H1 (cell line): ENCODE measurements at regions not wholly inside any gene's neighbourhood (a gene's known extent, or its start where the extent isn't known, plus 50 kb on each side); places are given as distances from the start of the nearest gene placed in this dataset.

Experiments
- CBX5 ChIP-seq: fragments of 300-800, 300-1000 bp; sonication (generic); IDR thresholded peaks from 2 replicates; pipeline ENCODE4 v1.7.1; 2016; ENCODE audit warnings: antibody characterized with exemption, low read length, low read depth
- CTCF ChIP-seq, 3 experiments: IDR thresholded peaks; 1 replicate in 2 of 3; 2 replicates in 1 of 3; pipeline versions ENCODE4 v1.5.1 to v1.6.1; 2011; ENCODE audit warnings: low read length in 3 of 3, mild to moderate bottlenecking in 3 of 3, inconsistent platforms in 2 of 3, low read depth in 1 of 3, moderate library complexity in 1 of 3; ENCODE audit not compliant: insufficient read depth in 1 of 3; ENCODE audit errors: control extremely low read depth in 1 of 3
- EZH2 ChIP-seq: fragments of 200-600 bp; sonication (generic); IDR thresholded peaks from 2 replicates; pipeline ENCODE4 v1.7.1; 2012; ENCODE audit warnings: low read depth, mild to moderate bottlenecking, moderate library complexity, low read length, inconsistent platforms; ENCODE audit not compliant: severe bottlenecking
- POLR2A ChIP-seq, 2 experiments: IDR thresholded peaks; 1 replicate in 1 of 2; 2 replicates in 1 of 2; pipeline ENCODE4 v1.6.1; 2011; ENCODE audit warnings: low read depth in 2 of 2, low read length in 2 of 2, mild to moderate bottlenecking in 2 of 2; ENCODE audit errors: control extremely low read depth in 1 of 2
- TAF1 ChIP-seq: IDR thresholded peaks from 2 replicates; pipeline ENCODE4 v1.6.1; 2011; ENCODE audit warnings: mild to moderate bottlenecking, low read depth, low read length
- TF ChIP-seq, protein P1 (sequence below): IDR thresholded peaks from 2 replicates; pipeline ENCODE4 v1.6.1; 2011; ENCODE audit warnings: low read depth, mild to moderate bottlenecking, low read length; ENCODE audit not compliant: insufficient read depth

DNA sequence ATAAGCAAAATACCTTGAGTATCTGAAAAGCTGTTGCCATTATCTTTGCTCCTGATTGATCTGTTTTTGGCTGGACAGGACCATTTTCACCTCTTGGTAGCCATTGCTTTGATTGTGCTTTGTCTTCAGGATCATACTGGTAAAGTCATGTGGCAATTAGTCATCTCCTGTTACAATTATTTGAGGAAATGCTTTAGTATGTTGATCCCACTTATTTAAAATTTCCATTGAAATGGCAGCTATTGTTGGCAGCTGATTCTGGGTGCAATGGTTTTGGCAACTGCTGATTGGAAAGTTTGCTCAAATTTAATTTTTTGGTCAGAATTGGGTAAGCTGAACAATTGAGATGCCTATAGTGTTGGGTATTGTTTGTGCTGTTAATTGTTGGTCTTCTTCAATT is 238.3 kb upstream of the TLL1 start:
- no peak for TF ChIP-seq EZH2
- TF ChIP-seq CTCF (IDR thresholded peaks at IDR 0.05; ENCODE audit: control extremely low read depth in 1 of 3, insufficient read depth in 1 of 3, low read depth in 1 of 3, low read length in 3 of 3), result no peak
- TF ChIP-seq, protein P1, sequence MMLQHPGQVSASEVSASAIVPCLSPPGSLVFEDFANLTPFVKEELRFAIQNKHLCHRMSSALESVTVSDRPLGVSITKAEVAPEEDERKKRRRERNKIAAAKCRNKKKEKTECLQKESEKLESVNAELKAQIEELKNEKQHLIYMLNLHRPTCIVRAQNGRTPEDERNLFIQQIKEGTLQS, result no peak
- no peak for TF ChIP-seq CBX5
- TF ChIP-seq POLR2A (IDR thresholded peaks at IDR 0.05; ENCODE audit: control extremely low read depth in 1 of 2, low read depth in 2 of 2, low read length in 2 of 2), result no peak
- TF ChIP-seq TAF1, result no peak
